ENCODE measurements at regions not wholly inside any gene's neighbourhood (a gene's known extent, or its start where the extent isn't known, plus 50 kb on each side); places are given as distances from the start of the nearest gene placed in this dataset.

DNA sequence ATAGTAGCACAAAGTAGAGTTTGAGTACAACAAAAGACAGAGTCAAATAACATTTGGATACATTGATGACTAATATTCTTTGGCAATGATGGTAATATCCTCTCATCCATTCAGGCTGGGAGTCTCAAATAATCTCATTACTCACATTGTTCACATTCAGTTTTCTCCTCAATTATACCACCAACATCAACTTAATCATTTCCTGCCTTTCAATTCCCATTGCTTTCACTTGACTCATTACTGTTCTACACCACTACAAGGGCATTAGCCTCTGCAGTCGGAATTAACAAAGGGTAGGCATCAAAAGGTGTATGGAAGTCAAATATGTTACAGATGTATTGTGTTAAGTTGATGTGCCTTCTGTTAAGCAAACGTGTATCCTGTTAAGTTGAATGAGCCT, 518.4 kb upstream of the SLITRK1 start:
- Histone ChIP-seq H3K4me1 (replicated peaks; ENCODE audit: insufficient read depth) (no peaks in the 10 kb centered on the region), H3F3A (ENCODE audit: insufficient read depth, low read depth) (no peaks in the 10 kb centered on the region), H3K9me3 (ENCODE audit: insufficient read depth, low read depth) (no peaks in the 10 kb centered on the region), H3K4me3 (no peak overlapping the region), H3K27ac (no peak overlapping the region), H2AFZ (no peak overlapping the region), H3K79me2 (ENCODE audit: low read depth) (no peaks in the 10 kb centered on the region), H3K4me2 (no peak overlapping the region), H3K27me3 (ENCODE audit: insufficient read depth, low read depth) (no peaks in the 10 kb centered on the region), H3K36me3 (ENCODE audit: low read depth) (no peaks in the 10 kb centered on the region), H3K9me2 (ENCODE audit: insufficient read depth) (0 out of 2 replicates have a peak, but pooled peaks cover 5% of the 10 kb centered on the region), H4K20me1 (ENCODE audit: insufficient read depth) (no peaks in the 10 kb centered on the region)
- BruUV-seq (replicated peaks) = no TSS peak
- DNase-seq = no peak
- POLR2A ChIA-PET (ENCODE audit: unreplicated experiment) = no interaction called here
- CTCF ChIA-PET = no interaction called here
- intact Hi-C loops (cut with micrococcal nuclease; ENCODE audit: unreplicated experiment) = no loop called here
- TF ChIP-seq EZH2 (IDR thresholded peaks at IDR 0.05; ENCODE audit: low read depth) (no peak), CTCF (conservative IDR thresholded peaks at IDR 0.05) (no peak)

DNA sequence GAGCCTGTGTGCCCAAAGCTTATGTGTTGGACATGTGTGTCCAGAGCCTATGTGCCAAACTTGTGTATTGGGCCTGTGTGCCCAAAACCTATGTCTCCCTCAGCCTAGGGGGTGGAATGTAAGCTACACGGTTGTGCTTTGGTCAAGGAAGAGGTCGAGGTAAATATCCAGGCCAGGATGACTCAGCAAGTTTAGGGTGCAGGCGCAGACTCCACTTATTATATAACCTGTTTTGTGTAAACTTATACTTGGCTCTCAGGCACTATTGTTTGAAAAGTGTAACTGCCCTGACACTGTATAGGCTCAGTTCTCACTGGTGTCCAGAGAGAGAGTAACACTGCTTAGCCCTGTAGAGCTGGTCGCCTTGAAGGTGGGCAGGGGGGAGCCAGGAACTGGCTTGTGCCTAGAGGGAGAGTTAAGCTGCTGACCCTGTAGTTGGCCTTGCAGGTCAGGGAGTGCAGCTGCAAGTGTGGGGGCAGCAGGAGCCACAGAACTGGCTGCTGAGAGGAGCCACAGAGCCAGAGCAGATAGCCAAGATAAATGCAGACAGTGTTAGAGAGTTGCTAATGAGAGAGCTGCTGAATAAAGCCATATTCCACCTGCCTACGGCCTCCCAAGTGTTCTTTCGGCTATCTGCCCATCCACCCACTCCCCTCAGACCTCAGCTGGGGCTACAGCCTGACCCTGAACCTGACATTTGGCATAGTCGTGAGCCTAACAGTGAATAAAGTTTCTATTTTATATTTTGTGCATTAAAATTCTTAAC, 517.2 kb upstream of the SLITRK1 start:
- intact Hi-C loops (cut with micrococcal nuclease; ENCODE audit: unreplicated experiment) = no loop called here
- TF ChIP-seq CTCF (conservative IDR thresholded peaks at IDR 0.05) = no peak
- TF ChIP-seq EZH2 (IDR thresholded peaks at IDR 0.05; ENCODE audit: low read depth) = no peak
- peak overlapping the region; percentile 31; the same call in 1 of the 2 replicates for H2AFZ ChIP-seq

GRCh38 chr13:84393981-84394625, 511.8 kb upstream of the SLITRK1 start:
- no peak overlapping the region for H3K4me2 ChIP-seq
- H3K4me3 ChIP-seq = no peak overlapping the region
- no peak for TF ChIP-seq EZH2 (IDR thresholded peaks at IDR 0.05; ENCODE audit: low read depth)
- no peak for TF ChIP-seq CTCF (conservative IDR thresholded peaks at IDR 0.05)
- no TSS peak for BruUV-seq (replicated peaks)
- ChIA-PET CTCF (no interaction called here), POLR2A (ENCODE audit: unreplicated experiment) (no interaction called here)
- H3F3A ChIP-seq (ENCODE audit: insufficient read depth, low read depth) = no peaks in the 10 kb centered on the region
- intact Hi-C loops (cut with micrococcal nuclease; ENCODE audit: unreplicated experiment) = no loop called here
- no peaks in the 10 kb centered on the region for H3K4me1 ChIP-seq (replicated peaks; ENCODE audit: insufficient read depth)
- no peak for DNase-seq
- no peaks in the 10 kb centered on the region for H4K20me1 ChIP-seq (ENCODE audit: insufficient read depth)
- no peaks in the 10 kb centered on the region for H3K27me3 ChIP-seq (ENCODE audit: insufficient read depth, low read depth)
- no peaks in the 10 kb centered on the region for H3K9me2 ChIP-seq (ENCODE audit: insufficient read depth)
- no peak overlapping the region for H2AFZ ChIP-seq
- H3K36me3 ChIP-seq (ENCODE audit: low read depth) = no peaks in the 10 kb centered on the region
- H3K9me3 ChIP-seq (ENCODE audit: insufficient read depth, low read depth) = no peaks in the 10 kb centered on the region
- no peaks in the 10 kb centered on the region for H3K79me2 ChIP-seq (ENCODE audit: low read depth)
- no peak overlapping the region for H3K27ac ChIP-seq

More for the DNA sequence above, 517.2 kb upstream of the SLITRK1 start:
- H3K27ac ChIP-seq = no peak overlapping the region
- no peaks in the 10 kb centered on the region for H3K9me3 ChIP-seq (ENCODE audit: insufficient read depth, low read depth)
- H3K79me2 ChIP-seq (ENCODE audit: low read depth) = no peaks in the 10 kb centered on the region
- no peaks in the 10 kb centered on the region for H3K36me3 ChIP-seq (ENCODE audit: low read depth)
- H3K4me2 ChIP-seq = no peak overlapping the region
- no peaks in the 10 kb centered on the region for H3K27me3 ChIP-seq (ENCODE audit: insufficient read depth, low read depth)
- 0 out of 2 replicates have a peak, but pooled peaks cover 5% of the 10 kb centered on the region for H3K9me2 ChIP-seq (ENCODE audit: insufficient read depth)
- no peaks in the 10 kb centered on the region for H3F3A ChIP-seq (ENCODE audit: insufficient read depth, low read depth)
- ChIA-PET POLR2A (ENCODE audit: unreplicated experiment) (no interaction called here), CTCF (no interaction called here)
- H3K4me1 ChIP-seq (replicated peaks; ENCODE audit: insufficient read depth) = no peaks in the 10 kb centered on the region
- no TSS peak for BruUV-seq (replicated peaks)
- no peaks in the 10 kb centered on the region for H4K20me1 ChIP-seq (ENCODE audit: insufficient read depth)
- H3K4me3 ChIP-seq = no peak overlapping the region
- no peak for DNase-seq

Data from PC-9 (cell line).